Breast epithelium (tissue), 4 donors: ENCODE measurements at regions not wholly inside any gene's neighbourhood (a gene's known extent, or its start where the extent isn't known, plus 50 kb on each side); places are given as distances from the start of the nearest gene placed in this dataset.
"Not testable (repeated sequence)": the region's sequence is repeated elsewhere in the genome, so short reads cannot be mapped to it uniquely, and the experiment has no call there.

Experiments used
- DNase-seq, 2 donors: peaks; one replicate each; pipeline ENCODE4 v3.0.0-alpha.2; 2019; ENCODE audit warnings: low spot score in 2 of 2
- H3K27ac ChIP-seq, 2 donors: fragments of 200-600 bp; sonication (generic) in 1 of 2; one replicate each; pipeline ENCODE4 v1.5.1; 2016 to 2019; ENCODE audit warnings: mild to moderate bottlenecking in 1 of 2
- H3K27me3 ChIP-seq, 2 donors: fragments of 200-600 bp; sonication (generic) in 1 of 2; one replicate each; pipeline versions ENCODE4 v1.5.1 to v1.6.0; 2017 to 2019; ENCODE audit warnings: control low read depth in 1 of 2, mild to moderate bottlenecking in 1 of 2
- H3K36me3 ChIP-seq: fragments of 200-600 bp; one replicate; pipeline ENCODE4 v1.5.1; 2019
- H3K4me1 ChIP-seq, 2 donors: fragments of 200-600 bp; sonication (generic); one replicate each; pipeline ENCODE4 v1.5.1; 2016 to 2019; ENCODE audit warnings: control low read depth in 1 of 2
- H3K4me3 ChIP-seq, 3 donors: fragments of 200-600 bp; sonication (generic); 1 replicate in 2 of 3; 2 replicates in 1 of 3; pipeline ENCODE4 v1.5.1; 2016 to 2019; ENCODE audit warnings: mild to moderate bottlenecking in 3 of 3, moderate library complexity in 2 of 3
- H3K9me3 ChIP-seq, 2 donors: fragments of 200-600 bp; sonication (generic) in 1 of 2; one replicate each; pipeline ENCODE4 v1.5.1; 2016 to 2019; ENCODE audit warnings: control low read depth in 1 of 2
- CTCF ChIP-seq, 3 donors: fragments of 450-650 bp; IDR thresholded peaks; one replicate each; pipeline ENCODE4 v1.5.1; 2016 to 2017; ENCODE audit warnings: antibody characterized with exemption in 3 of 3, mild to moderate bottlenecking in 3 of 3, moderate library complexity in 3 of 3
- POLR2A ChIP-seq: fragments of 450-650 bp; IDR thresholded peaks from one replicate; pipeline ENCODE4 v1.6.1; 2016; ENCODE audit warnings: antibody characterized with exemption, mild to moderate bottlenecking, moderate library complexity
- POLR2AphosphoS5 ChIP-seq, 3 donors: sonication (generic); formaldehyde crosslinking; IDR thresholded peaks; one replicate each; pipeline ENCODE4 v1.6.1; 2017; ENCODE audit warnings: antibody characterized with exemption in 3 of 3
- intact Hi-C: fragments of 100-400 bp; cut with DNase I; formaldehyde crosslinking; loops from one replicate; pipeline ENCODE4 v1.15.1; 2023; ENCODE audit warnings: low total_unique reads

GRCh38 chr5:112534067-112534583 lies 115.0 kb upstream of the EPB41L4A start:
- intact Hi-C loops: no loop called here
- no peaks in the 10 kb centered on the region for H3K36me3 ChIP-seq
- H3K4me1 ChIP-seq: no peaks in the 10 kb centered on the region
- no peak for TF ChIP-seq POLR2AphosphoS5 (IDR thresholded peaks at IDR 0.05)
- no peak for TF ChIP-seq CTCF (IDR thresholded peaks at IDR 0.05)
- no peak for TF ChIP-seq POLR2A
- no peak overlapping the region for H3K27ac ChIP-seq
- no peaks in the 10 kb centered on the region for H3K27me3 ChIP-seq
- no peak for DNase-seq
- H3K9me3 ChIP-seq: no peaks in the 10 kb centered on the region
- H3K4me3 ChIP-seq: no peak overlapping the region

GRCh38 chr5:112534611-112535255 lies 115.7 kb upstream of the EPB41L4A start:
- Histone ChIP-seq H3K36me3 (no peaks in the 10 kb centered on the region), H3K4me1 (no peaks in the 10 kb centered on the region), H3K9me3 (no peaks in the 10 kb centered on the region), H3K27me3 (no peaks in the 10 kb centered on the region), H3K4me3 (no peak overlapping the region), H3K27ac (no peak overlapping the region)
- TF ChIP-seq CTCF (IDR thresholded peaks at IDR 0.05): no peak
- no peak for TF ChIP-seq POLR2AphosphoS5 (IDR thresholded peaks at IDR 0.05)
- TF ChIP-seq POLR2A: no peak
- no peak for DNase-seq
- intact Hi-C loops: no loop called here

- H3K27me3 ChIP-seq: no peaks in the 10 kb centered on the region
- H3K9me3 ChIP-seq: no peaks in the 10 kb centered on the region
- no peak overlapping the region for H3K27ac ChIP-seq
- no peak overlapping the region for H3K4me3 ChIP-seq
- no peaks in the 10 kb centered on the region for H3K36me3 ChIP-seq
- no peaks in the 10 kb centered on the region for H3K4me1 ChIP-seq
- TF ChIP-seq POLR2A (no peak), POLR2AphosphoS5 (IDR thresholded peaks at IDR 0.05) (no peak), CTCF (IDR thresholded peaks at IDR 0.05) (no peak)
- DNase-seq: no peak
- intact Hi-C loops: no loop called here
Measured at GRCh38 chr5:112535356-112535755, 116.3 kb upstream of the EPB41L4A start.

- H3K36me3 ChIP-seq, H3K4me3 ChIP-seq, intact Hi-C loops, H3K9me3 ChIP-seq, H3K27me3 ChIP-seq, H3K4me1 ChIP-seq, H3K27ac ChIP-seq, DNase-seq: not testable (repeated sequence)
Measured at GRCh38 chr5:112544558-112544957, 125.5 kb upstream of the EPB41L4A start.

- Histone ChIP-seq H3K27ac (no peak overlapping the region), H3K36me3 (no peaks in the 10 kb centered on the region), H3K4me1 (no peaks in the 10 kb centered on the region), H3K9me3 (no peaks in the 10 kb centered on the region), H3K27me3 (no peaks in the 10 kb centered on the region), H3K4me3 (no peak overlapping the region)
- intact Hi-C loops: no loop called here
- DNase-seq: no peak
- TF ChIP-seq POLR2A: no peak
- no peak for TF ChIP-seq POLR2AphosphoS5 (IDR thresholded peaks at IDR 0.05)
- no peak for TF ChIP-seq CTCF (IDR thresholded peaks at IDR 0.05)
Measured at GRCh38 chr5:112546946-112547592, 128.0 kb upstream of the EPB41L4A start.
